Activated CD8-positive, alpha-beta T cell treated with anti-CD3 and anti-CD28 coated beads for 36 hours (primary cell): ENCODE measurements at regions not wholly inside any gene's neighbourhood (a gene's known extent, or its start where the extent isn't known, plus 50 kb on each side); places are given as distances from the start of the nearest gene placed in this dataset.

Experiments used
- ATAC-seq: fragments of 200-7000 bp; cut with Tn5 transposase; one replicate; pipeline ENCODE4 v1.10.0; 2021; ENCODE audit warnings: mild to moderate bottlenecking, moderate library complexity
- CTCF ChIA-PET: fragments of 350-600 bp; sonication (Branson Sonifier 250); formaldehyde crosslinking; loops from one replicate; lab custom pipeline; 2021; ENCODE audit warnings: antibody characterized with exemption; lab: Charles Lee
- POLR2A ChIA-PET: fragments of 350-600 bp; sonication (Branson Sonifier 250); formaldehyde crosslinking; loops from one replicate; lab custom pipeline; 2021; ENCODE audit warnings: antibody characterized with exemption; lab: Charles Lee
- DNase-seq: peaks from one replicate; pipeline ENCODE4 v3.0.0-alpha.2; 2020
- H3K27ac Mint-ChIP-seq: one replicate; pipeline ENCODE4 v1.8.0; 2021; ENCODE audit warnings: mild to moderate bottlenecking, mixed read lengths
- H3K27me3 Mint-ChIP-seq: one replicate; pipeline ENCODE4 v1.8.0; 2021; ENCODE audit warnings: mixed read lengths
- H3K36me3 Mint-ChIP-seq: one replicate; pipeline ENCODE4 v1.8.0; 2021; ENCODE audit warnings: low read depth, mixed read lengths
- H3K4me1 Mint-ChIP-seq: one replicate; pipeline ENCODE4 v1.8.0; 2021; ENCODE audit warnings: low read depth, mixed read lengths
- H3K4me3 Mint-ChIP-seq: one replicate; pipeline ENCODE4 v1.8.0; 2021; ENCODE audit warnings: mild to moderate bottlenecking, moderate library complexity, mixed read lengths
- H3K9me3 Mint-ChIP-seq: one replicate; pipeline ENCODE4 v1.8.0; 2021; ENCODE audit warnings: mixed read lengths
- CTCF ChIP-seq: fragments of 200-600 bp; IDR thresholded peaks from one replicate; pipeline ENCODE4 v1.8.0; 2022; ENCODE audit warnings: antibody characterized with exemption, mild to moderate bottlenecking
- intact Hi-C: fragments of 100-400 bp; cut with micrococcal nuclease; formaldehyde crosslinking; loops from one replicate; pipeline ENCODE4 v1.10.0; 2022

GRCh38 chr4:157898836-157899605, 273.8 kb downstream of the GASK1B start:
- no peak overlapping the region for H3K27ac Mint-ChIP-seq
- no peaks in the 10 kb centered on the region for H3K4me1 Mint-ChIP-seq
- no peak for DNase-seq
- TF ChIP-seq CTCF: no peak
- no peaks in the 10 kb centered on the region for H3K27me3 Mint-ChIP-seq
- intact Hi-C loops: no loop called here
- ChIA-PET CTCF (no interaction called here), POLR2A (no interaction called here)
- no peaks in the 10 kb centered on the region for H3K36me3 Mint-ChIP-seq
- H3K4me3 Mint-ChIP-seq: no peak overlapping the region
- H3K9me3 Mint-ChIP-seq: peaks cover 4% of the 10 kb centered on the region
- no peak for ATAC-seq

- Mint-ChIP-seq H3K9me3 (peaks cover 4% of the 10 kb centered on the region), H3K27ac (no peak overlapping the region), H3K27me3 (no peaks in the 10 kb centered on the region), H3K36me3 (no peaks in the 10 kb centered on the region), H3K4me3 (no peak overlapping the region), H3K4me1 (no peaks in the 10 kb centered on the region)
- ATAC-seq: no peak
- CTCF ChIA-PET: no interaction called here
- TF ChIP-seq CTCF: no peak
- intact Hi-C loops: no loop called here
- POLR2A ChIA-PET: no interaction called here
- DNase-seq: no peak
These were observed 274.9 kb downstream of the GASK1B start for GRCh38 chr4:157897855-157898370.

- POLR2A ChIA-PET: no interaction called here
- no peak overlapping the region for H3K27ac Mint-ChIP-seq
- CTCF ChIA-PET: no interaction called here
- H3K27me3 Mint-ChIP-seq: no peaks in the 10 kb centered on the region
- no peak for ATAC-seq
- H3K4me1 Mint-ChIP-seq: no peaks in the 10 kb centered on the region
- intact Hi-C loops: no loop called here
- DNase-seq: no peak
- H3K4me3 Mint-ChIP-seq: no peak overlapping the region
- no peak for TF ChIP-seq CTCF
- H3K36me3 Mint-ChIP-seq: no peaks in the 10 kb centered on the region
- H3K9me3 Mint-ChIP-seq: peaks cover 4% of the 10 kb centered on the region
These were observed 276.1 kb downstream of the GASK1B start for GRCh38 chr4:157896726-157897125.

GRCh38 chr4:157895205-157895604, 277.6 kb downstream of the GASK1B start:
- Mint-ChIP-seq H3K4me1 (no peaks in the 10 kb centered on the region), H3K27ac (no peak overlapping the region), H3K4me3 (no peak overlapping the region), H3K27me3 (no peaks in the 10 kb centered on the region), H3K36me3 (no peaks in the 10 kb centered on the region), H3K9me3 (peaks cover 4% of the 10 kb centered on the region)
- CTCF ChIA-PET: no interaction called here
- intact Hi-C loops: no loop called here
- DNase-seq (no peak), ATAC-seq (no peak)
- POLR2A ChIA-PET: no interaction called here
- no peak for TF ChIP-seq CTCF

- Mint-ChIP-seq H3K4me3 (no peak overlapping the region), H3K9me3 (no peaks in the 10 kb centered on the region), H3K27ac (no peak overlapping the region), H3K36me3 (no peaks in the 10 kb centered on the region), H3K27me3 (no peaks in the 10 kb centered on the region), H3K4me1 (no peaks in the 10 kb centered on the region)
- ChIA-PET POLR2A (no interaction called here), CTCF (no interaction called here)
- no peak for DNase-seq
- ATAC-seq: no peak
- no peak for TF ChIP-seq CTCF
- intact Hi-C loops: no loop called here
These were observed 283.0 kb downstream of the GASK1B start for GRCh38 chr4:157889788-157890187.
